K562 (cell line): ENCODE measurements at regions not wholly inside any gene's neighbourhood (a gene's known extent, or its start where the extent isn't known, plus 50 kb on each side); places are given as distances from the start of the nearest gene placed in this dataset.

Source experiments
- ATAC-seq: fragments of 200-7000 bp; cut with Tn5 transposase; 3 replicates; pipeline ENCODE4 v1.9.1; 2020; ENCODE audit warnings: moderate library complexity
- BruUV-seq: library from RNA; stranded (reverse); fragments of 400-500 nt; replicated peaks from 2 replicates; lab custom pipeline; 2021; lab: Mats Ljungman, UMichigan
- CTCF ChIA-PET: fragments of 300-600 bp; formaldehyde crosslinking; extraction: SDS; loops from one replicate; lab custom pipeline; 2021; ENCODE audit warnings: low intra/inter-chr PET ratio; lab: Yijun Ruan, JAX
- POLR2A ChIA-PET: fragments of 300-600, 350-650 bp; sonication (Branson Sonifier 250); formaldehyde crosslinking; extraction: SDS; loops from one replicate; lab custom pipeline; 2021; ENCODE audit warnings: antibody characterized with exemption, inconsistent platforms; lab: Yijun Ruan, JAX
- DNase-seq, 4 experiments: peaks; one replicate each; pipeline versions ENCODE4 v3.0.0 to v3.0.0-alpha.2; 2011 to 2018; ENCODE audit warnings: low spot score in 3 of 4, mixed read lengths in 3 of 4; ENCODE audit errors: extremely low read depth in 1 of 4
- FAIRE-seq: peaks from 2 replicates; lab custom pipeline; 2011; peaks lifted over from hg19 to GRCh38; lab: Jason Lieb, UNC
- H2AFZ ChIP-seq: 2 replicates; pipeline ENCODE4 v1.6.0; 2011; ENCODE audit warnings: low read depth, low read length, control low read depth, inconsistent platforms
- H3K27ac ChIP-seq: fragments of 200-600 bp; 3 replicates; pipeline ENCODE4 v1.8.0; 2011; ENCODE audit warnings: low read depth, mild to moderate bottlenecking, control low read depth, inconsistent platforms, low read length, moderate library complexity, mixed read lengths; ENCODE audit errors: extremely low read depth
- H3K27me3 ChIP-seq, 2 experiments: fragments of 300-600 bp in 1 of 2; 2 replicates in 1 of 2; 3 replicates in 1 of 2; pipeline versions ENCODE4 v1.6.0 to v1.8.0; 2011; ENCODE audit warnings: inconsistent platforms in 2 of 2, low read length in 2 of 2, mild to moderate bottlenecking in 1 of 2, mixed read lengths in 1 of 2, moderate library complexity in 1 of 2; ENCODE audit not compliant: control insufficient read depth in 2 of 2, insufficient read depth in 2 of 2
- H3K36me3 ChIP-seq: fragments of 300-600 bp; 3 replicates; pipeline ENCODE4 v1.8.0; 2011; ENCODE audit warnings: mild to moderate bottlenecking, low read length, inconsistent platforms; ENCODE audit not compliant: control insufficient read depth, insufficient read depth
- H3K4me1 ChIP-seq, 2 experiments: fragments of 200-600 bp in 1 of 2; replicated peaks in 1 of 2; 2 replicates in 1 of 2; 3 replicates in 1 of 2; pipeline versions ENCODE4 v1.5.1 to v1.8.0; 2011; ENCODE audit warnings: inconsistent platforms in 2 of 2, low read length in 2 of 2, mild to moderate bottlenecking in 1 of 2, mixed read lengths in 1 of 2, moderate library complexity in 1 of 2; ENCODE audit not compliant: control insufficient read depth in 2 of 2, insufficient read depth in 2 of 2
- H3K4me2 ChIP-seq: 2 replicates; pipeline ENCODE4 v1.6.1; 2011; ENCODE audit warnings: low read length, control low read depth, inconsistent platforms, mixed read lengths; ENCODE audit not compliant: insufficient read depth
- H3K4me3 ChIP-seq: fragments of 200-600 bp; sonication (generic), shearing (Covaris generic); 2 replicates; pipeline ENCODE4 v1.5.1; 2016; ENCODE audit warnings: control low read depth, inconsistent platforms
- H3K79me2 ChIP-seq: fragments of 200-600 bp; 3 replicates; pipeline ENCODE4 v1.8.0; 2011; ENCODE audit warnings: low read length, inconsistent platforms; ENCODE audit not compliant: control insufficient read depth, insufficient read depth
- H3K9ac ChIP-seq, 2 experiments: 2 replicates each; pipeline versions ENCODE4 v1.6.0 to v1.6.1; 2011; ENCODE audit warnings: low read depth in 2 of 2, low read length in 2 of 2, control low read depth in 1 of 2, inconsistent platforms in 1 of 2, mild to moderate bottlenecking in 1 of 2, mixed read lengths in 1 of 2; ENCODE audit not compliant: insufficient read depth in 1 of 2
- H3K9me1 ChIP-seq: one replicate; pipeline ENCODE4 v1.6.0; 2011; ENCODE audit warnings: inconsistent platforms, mild to moderate bottlenecking, low read length, moderate library complexity; ENCODE audit not compliant: control insufficient read depth, insufficient read depth
- H3K9me3 ChIP-seq: replicated peaks from 2 replicates; pipeline ENCODE4 v1.5.1; 2011; ENCODE audit warnings: low read depth, low read length, inconsistent platforms; ENCODE audit not compliant: control insufficient read depth, insufficient read depth
- H4K20me1 ChIP-seq: replicated peaks from 2 replicates; pipeline ENCODE4 v1.6.1; 2011; ENCODE audit warnings: low read length, inconsistent platforms, mixed read lengths; ENCODE audit not compliant: control insufficient read depth, insufficient read depth
- ELF1 ChIP-seq: fragments of 200-800 bp; sonication (Bioruptor generic); IDR thresholded peaks from 2 replicates; pipeline ENCODE4 v1.6.1; 2016; ENCODE audit warnings: missing genetic modification characterization, missing compliant biosample characterization
- IRF1 ChIP-seq: sonication (generic); formaldehyde crosslinking; IDR thresholded peaks from 2 replicates; pipeline ENCODE4 v1.8.0; 2022; ENCODE audit warnings: missing genetic modification reagents, mild to moderate bottlenecking, borderline replicate concordance
- MED1 ChIP-seq: sonication (generic); formaldehyde crosslinking; IDR thresholded peaks from 2 replicates; pipeline ENCODE4 v1.8.1; 2023; ENCODE audit warnings: missing genetic modification reagents, borderline replicate concordance
- YBX1 ChIP-seq: fragments of 450-650 bp; IDR thresholded peaks from 2 replicates; pipeline ENCODE4 v1.7.1; 2016; ENCODE audit warnings: mild to moderate bottlenecking
- ZNF324 ChIP-seq: fragments of 250-450 bp; sonication (Bioruptor Pico); IDR thresholded peaks from 2 replicates; pipeline ENCODE4 v1.4.0; 2020; ENCODE audit warnings: mild to moderate bottlenecking
- ZNF384 ChIP-seq: IDR thresholded peaks from 2 replicates; pipeline ENCODE4 v1.6.1; 2012; ENCODE audit warnings: low read depth, low read length, improper control_type of control experiment
- ZNF780A ChIP-seq: fragments of 250-450 bp; sonication (Bioruptor Pico); IDR thresholded peaks from 2 replicates; pipeline ENCODE4 v1.5.0; 2021; ENCODE audit warnings: mild to moderate bottlenecking
- WGBS: fragments of 100-300 bp; shearing (Covaris generic); methylation state at CpG from one replicate; pipeline ENCODE4 v1.1.6; 2016; ENCODE audit warnings: low coverage, mixed read lengths; ENCODE audit not compliant: insufficient coverage; ENCODE audit errors: missing lambda C conversion rate; 5-methylcytosine and 5-hydroxymethylcytosine counted together
- in situ Hi-C: fragments of 300-500 bp; cut with MboI; formaldehyde crosslinking; loops from 4 replicates; pipeline ENCODE4 v1.15.0; 2018; ENCODE audit warnings: inconsistent platforms, mixed read lengths
- intact Hi-C: fragments of 100-400 bp; cut with micrococcal nuclease; formaldehyde crosslinking; loops from 2 replicates; pipeline ENCODE4 v1.14.2; 2022
- TF ChIP-seq, protein P1 (sequence below): IDR thresholded peaks from 2 replicates; pipeline ENCODE4 v1.6.1; 2012; ENCODE audit warnings: low read depth, low read length, improper control_type of control experiment, borderline replicate concordance

DNA sequence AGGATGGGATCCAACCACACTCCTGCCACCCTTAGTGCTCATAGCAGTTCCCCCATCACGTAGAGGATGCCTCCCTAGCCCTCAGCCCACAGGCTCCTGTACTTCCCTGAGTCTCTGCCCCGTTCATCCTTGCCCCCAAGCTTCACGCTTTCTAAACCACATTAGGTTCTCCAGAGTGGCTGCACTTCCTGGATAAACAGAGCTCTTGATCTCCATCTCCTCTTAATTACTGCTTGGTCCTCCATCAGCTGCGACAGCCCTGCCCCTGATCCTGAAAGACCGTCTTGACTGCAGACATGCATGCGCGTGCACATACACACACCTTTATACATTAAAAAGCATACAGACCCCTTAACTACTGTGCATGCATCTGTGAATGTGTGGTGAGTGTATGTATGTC lies 530.0 kb downstream of the BCL11B start:
- TF ChIP-seq IRF1, result no peak
- no peak for TF ChIP-seq ZNF384
- no peak for TF ChIP-seq ZNF780A (CRISPR knock-in tag)
- no peak for TF ChIP-seq ZNF324
- no peak for TF ChIP-seq YBX1
- TF ChIP-seq, protein P1, sequence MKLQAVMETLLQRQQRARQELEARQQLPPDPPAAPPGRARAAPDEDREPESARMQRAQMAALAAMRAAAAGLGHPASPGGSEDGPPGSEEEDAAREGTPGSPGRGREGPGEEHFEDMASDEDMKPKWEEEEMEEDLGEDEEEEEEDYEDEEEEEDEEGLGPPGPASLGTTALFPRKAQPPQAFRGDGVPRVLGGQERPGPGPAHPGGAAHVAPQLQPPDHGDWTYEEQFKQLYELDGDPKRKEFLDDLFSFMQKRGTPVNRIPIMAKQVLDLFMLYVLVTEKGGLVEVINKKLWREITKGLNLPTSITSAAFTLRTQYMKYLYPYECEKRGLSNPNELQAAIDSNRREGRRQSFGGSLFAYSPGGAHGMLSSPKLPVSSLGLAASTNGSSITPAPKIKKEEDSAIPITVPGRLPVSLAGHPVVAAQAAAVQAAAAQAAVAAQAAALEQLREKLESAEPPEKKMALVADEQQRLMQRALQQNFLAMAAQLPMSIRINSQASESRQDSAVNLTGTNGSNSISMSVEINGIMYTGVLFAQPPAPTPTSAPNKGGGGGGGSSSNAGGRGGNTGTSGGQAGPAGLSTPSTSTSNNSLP, result no peak
- TF ChIP-seq MED1 (CRISPR knock-in tag), result no peak
- TF ChIP-seq ELF1, result no peak
- TF ChIP-seq, all 486 proteins: peak for 0
- ChIA-PET CTCF (no interaction called here), POLR2A (no interaction called here)
- no peak for ATAC-seq
- Histone ChIP-seq H3K9me1 (no peaks in the 10 kb centered on the region), H3K4me3 (no peak overlapping the region), H3K36me3 (no peaks in the 10 kb centered on the region), H3K9ac (no peak overlapping the region), H3K4me2 (no peak overlapping the region), H3K27me3 (no peaks in the 10 kb centered on the region), H3K9me3 (no peaks in the 10 kb centered on the region), H4K20me1 (no peaks in the 10 kb centered on the region), H3K27ac (no peak overlapping the region), H3K79me2 (no peaks in the 10 kb centered on the region), H3K4me1 (no peaks in the 10 kb centered on the region), H2AFZ (no peak overlapping the region)
- no TSS peak for BruUV-seq
- intact Hi-C loops, result no loop called here
- WGBS, result 0% methylated on average over 7 of the region's 7 CpGs
- FAIRE-seq, result no peak
- no peak for DNase-seq
- in situ Hi-C loops, result no loop called here
